Thyroid gland (tissue), 4 donors: ENCODE measurements at regions not wholly inside any gene's neighbourhood (a gene's known extent, or its start where the extent isn't known, plus 50 kb on each side); places are given as distances from the start of the nearest gene placed in this dataset.

Experiments used
- DNase-seq, 2 donors: peaks; one replicate each; pipeline ENCODE4 v3.0.0-alpha.2; 2019
- H3K27ac ChIP-seq, 3 donors: fragments of 200-600 bp; sonication (generic); 1 replicate in 2 of 3; 2 replicates in 1 of 3; pipeline ENCODE4 v1.5.1; 2016 to 2019; ENCODE audit warnings: mild to moderate bottlenecking in 1 of 3, moderate library complexity in 1 of 3
- H3K27me3 ChIP-seq: fragments of 200-600 bp; sonication (generic); one replicate; pipeline ENCODE4 v1.5.1; 2019
- H3K36me3 ChIP-seq, 2 donors: fragments of 200-600 bp; sonication (generic); one replicate each; pipeline ENCODE4 v1.5.1; 2016 to 2019
- H3K4me1 ChIP-seq, 2 donors: fragments of 200-600 bp; sonication (generic); one replicate each; pipeline ENCODE4 v1.5.1; 2017 to 2019
- H3K4me3 ChIP-seq, 3 donors: fragments of 200-600 bp; sonication (generic); replicated peaks in 1 of 3; 1 replicate in 2 of 3; 2 replicates in 1 of 3; pipeline ENCODE4 v1.5.1; 2016; ENCODE audit warnings: mild to moderate bottlenecking in 1 of 3
- H3K9me3 ChIP-seq: fragments of 200-600 bp; sonication (generic); one replicate; pipeline ENCODE4 v1.5.1; 2017
- POLR2A ChIP-seq, 2 donors: fragments of 450-650 bp; IDR thresholded peaks; one replicate each; pipeline ENCODE4 v1.6.1; 2017; ENCODE audit warnings: antibody characterized with exemption in 2 of 2, mild to moderate bottlenecking in 2 of 2, moderate library complexity in 1 of 2
- WGBS, 2 donors: methylation state at CpG; one replicate each; pipeline ENCODE4 v1.1.5; 2017; 5-methylcytosine and 5-hydroxymethylcytosine counted together
- intact Hi-C: fragments of 100-400 bp; cut with DNase I; formaldehyde crosslinking; loops from one replicate; pipeline ENCODE4 v1.15.1; 2023
- TF ChIP-seq, protein P1 (sequence below), 6 experiments: fragments of 200-600 bp in 3 of 6; fragments of 450-650 bp in 3 of 6; sonication (generic) in 3 of 6; IDR thresholded peaks; one replicate each; pipeline ENCODE4 v1.5.1; 2016 to 2019; ENCODE audit warnings: antibody characterized with exemption in 6 of 6, mild to moderate bottlenecking in 2 of 6, inconsistent platforms in 1 of 6, moderate library complexity in 1 of 6

- Histone ChIP-seq H3K9me3 (no peaks in the 10 kb centered on the region), H3K4me3 (no peak overlapping the region), H3K27me3 (no peaks in the 10 kb centered on the region), H3K27ac (no peak overlapping the region), H3K36me3 (no peaks in the 10 kb centered on the region), H3K4me1 (peaks cover 0 to 19% of the 10 kb centered on the region in 2 donors)
- intact Hi-C loops: no loop called here
- DNase-seq: no peak
- TF ChIP-seq, protein P1, sequence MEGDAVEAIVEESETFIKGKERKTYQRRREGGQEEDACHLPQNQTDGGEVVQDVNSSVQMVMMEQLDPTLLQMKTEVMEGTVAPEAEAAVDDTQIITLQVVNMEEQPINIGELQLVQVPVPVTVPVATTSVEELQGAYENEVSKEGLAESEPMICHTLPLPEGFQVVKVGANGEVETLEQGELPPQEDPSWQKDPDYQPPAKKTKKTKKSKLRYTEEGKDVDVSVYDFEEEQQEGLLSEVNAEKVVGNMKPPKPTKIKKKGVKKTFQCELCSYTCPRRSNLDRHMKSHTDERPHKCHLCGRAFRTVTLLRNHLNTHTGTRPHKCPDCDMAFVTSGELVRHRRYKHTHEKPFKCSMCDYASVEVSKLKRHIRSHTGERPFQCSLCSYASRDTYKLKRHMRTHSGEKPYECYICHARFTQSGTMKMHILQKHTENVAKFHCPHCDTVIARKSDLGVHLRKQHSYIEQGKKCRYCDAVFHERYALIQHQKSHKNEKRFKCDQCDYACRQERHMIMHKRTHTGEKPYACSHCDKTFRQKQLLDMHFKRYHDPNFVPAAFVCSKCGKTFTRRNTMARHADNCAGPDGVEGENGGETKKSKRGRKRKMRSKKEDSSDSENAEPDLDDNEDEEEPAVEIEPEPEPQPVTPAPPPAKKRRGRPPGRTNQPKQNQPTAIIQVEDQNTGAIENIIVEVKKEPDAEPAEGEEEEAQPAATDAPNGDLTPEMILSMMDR (IDR thresholded peaks at IDR 0.05): no peak
- no peak for TF ChIP-seq POLR2A (IDR thresholded peaks at IDR 0.05)
- 88 to 90% methylated on average over 6 of the region's 6 CpGs for WGBS, 2 donors
Observed at GRCh38 chr17:17402558-17402957, 74.2 kb upstream of the MED9 start.

DNA sequence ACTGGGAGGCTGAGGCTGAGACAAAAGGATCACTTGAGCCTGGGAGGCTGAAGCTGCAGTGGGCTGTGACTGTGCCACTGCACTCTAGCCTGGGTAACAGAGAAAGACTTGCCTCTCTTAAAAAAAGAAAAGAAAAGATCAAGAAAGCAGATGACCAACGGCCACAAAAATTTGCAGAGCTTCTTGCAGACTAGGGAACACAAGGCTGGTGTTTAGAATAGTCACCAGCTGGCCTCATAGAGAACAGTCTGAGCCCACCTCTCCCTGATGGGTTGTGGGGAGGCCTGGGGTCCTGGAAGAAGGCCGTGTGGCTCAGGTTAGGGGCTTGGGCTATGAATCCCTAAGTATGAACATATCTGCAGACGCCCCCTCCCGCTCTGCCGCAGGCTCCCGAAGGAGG, 73.7 kb upstream of the MED9 start:
- no peaks in the 10 kb centered on the region for H3K36me3 ChIP-seq
- no peak for DNase-seq
- TF ChIP-seq, protein P1 (IDR thresholded peaks at IDR 0.05): no peak
- TF ChIP-seq POLR2A (IDR thresholded peaks at IDR 0.05): no peak
- H3K9me3 ChIP-seq: no peaks in the 10 kb centered on the region
- WGBS, 2 donors: 69 to 74% methylated on average over 6 of the region's 6 CpGs
- H3K4me3 ChIP-seq: no peak overlapping the region
- H3K27me3 ChIP-seq: no peaks in the 10 kb centered on the region
- H3K27ac ChIP-seq: no peak overlapping the region
- intact Hi-C loops: no loop called here
- H3K4me1 ChIP-seq: peaks cover 0 to 18% of the 10 kb centered on the region in 2 donors

DNA sequence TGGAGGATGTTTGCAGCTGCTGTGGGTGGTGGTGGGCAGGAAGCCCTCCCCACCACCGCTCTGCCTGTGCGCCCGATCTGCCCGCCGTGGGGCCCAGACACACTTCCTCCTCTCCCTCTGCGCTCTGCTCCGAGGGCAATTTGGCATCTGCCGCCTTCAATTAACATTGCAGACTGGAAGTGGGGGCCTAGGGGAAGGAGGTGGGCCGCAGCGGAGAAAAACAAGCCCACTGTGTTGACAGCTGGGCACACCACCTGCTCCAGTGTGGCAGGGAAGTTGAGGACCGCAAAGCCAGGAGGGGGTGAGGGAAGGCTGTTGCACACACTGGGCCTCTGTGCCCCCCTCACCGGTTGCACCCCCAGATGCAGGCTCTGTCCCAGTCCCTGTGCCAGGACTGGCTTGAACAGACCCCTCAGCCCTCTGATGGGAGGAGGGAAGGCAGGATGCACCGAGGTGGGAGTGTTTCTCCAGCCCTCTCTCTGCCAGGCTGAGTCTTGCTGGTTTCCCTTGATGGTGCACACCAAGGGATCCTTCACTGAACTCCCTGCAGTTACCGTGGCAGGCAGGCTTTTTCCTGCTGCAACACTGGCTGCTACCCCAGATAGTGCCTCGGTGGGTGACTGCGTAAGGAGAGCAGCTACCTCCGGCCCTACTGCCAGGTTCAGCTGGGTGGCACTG, 72.8 kb upstream of the MED9 start:
- Histone ChIP-seq H3K9me3 (no peaks in the 10 kb centered on the region), H3K4me1 (peaks cover 0 to 8% of the 10 kb centered on the region in 2 donors), H3K4me3 (no peak overlapping the region), H3K27me3 (no peaks in the 10 kb centered on the region), H3K36me3 (no peaks in the 10 kb centered on the region), H3K27ac (no peak overlapping the region)
- intact Hi-C loops: no loop called here
- no peak for DNase-seq
- TF ChIP-seq, protein P1 (IDR thresholded peaks at IDR 0.05): no peak
- TF ChIP-seq POLR2A (IDR thresholded peaks at IDR 0.05): no peak
- 61 to 65% methylated on average over 12 to 17 of the region's 17 CpGs for WGBS, 2 donors

DNA sequence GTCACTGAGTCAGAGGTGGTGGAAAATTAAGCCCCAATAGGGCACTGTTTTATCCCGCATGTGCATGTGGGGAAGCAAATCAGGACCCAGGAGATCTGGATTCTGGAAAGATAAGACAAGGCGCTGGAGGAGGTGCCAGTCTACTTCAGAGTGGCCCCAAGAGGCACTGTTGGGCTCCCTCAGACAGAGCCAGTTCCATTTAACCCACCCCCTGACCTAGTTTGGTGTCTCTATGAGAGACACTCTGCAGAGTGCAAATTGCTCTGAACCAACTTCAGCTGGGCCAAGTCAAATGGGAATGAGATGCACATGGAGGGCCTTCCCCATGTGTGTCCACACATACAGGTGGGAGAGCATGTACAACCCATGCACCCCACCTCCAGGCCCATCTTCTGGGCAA, 71.1 kb upstream of the MED9 start:
- intact Hi-C loops: no loop called here
- no peak overlapping the region for H3K4me3 ChIP-seq
- TF ChIP-seq POLR2A (IDR thresholded peaks at IDR 0.05): no peak
- TF ChIP-seq, protein P1 (IDR thresholded peaks at IDR 0.05): no peak
- H3K36me3 ChIP-seq: no peaks in the 10 kb centered on the region
- no peaks in the 10 kb centered on the region for H3K4me1 ChIP-seq
- no peaks in the 10 kb centered on the region for H3K27me3 ChIP-seq
- no peak for DNase-seq
- no peaks in the 10 kb centered on the region for H3K9me3 ChIP-seq
- no peak overlapping the region for H3K27ac ChIP-seq
- 89 to 96% methylated on average over 2 of the region's 2 CpGs for WGBS, 2 donors

DNA sequence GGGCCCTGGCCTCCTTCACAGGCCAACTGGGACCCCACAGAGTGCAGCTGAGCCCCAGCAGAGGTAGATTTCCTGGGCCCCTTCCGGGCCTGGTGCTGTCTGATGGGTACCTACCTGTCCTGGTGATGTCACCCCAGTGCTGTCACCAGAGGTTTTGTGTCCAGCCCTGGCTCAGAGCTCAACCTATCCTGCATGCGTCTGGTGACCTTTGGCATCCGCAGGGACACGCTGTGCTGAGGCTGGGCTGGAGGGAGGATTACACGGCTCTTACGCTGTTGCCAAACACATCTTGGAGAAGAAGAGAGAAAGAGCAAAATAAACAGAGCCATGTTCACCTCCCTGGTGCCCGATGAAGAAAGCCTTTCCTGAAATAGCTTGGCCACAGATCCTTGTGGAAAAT, 70.6 kb upstream of the MED9 start:
- WGBS, 2 donors: 77% methylated on average over 7 of the region's 7 CpGs
- H3K36me3 ChIP-seq: no peaks in the 10 kb centered on the region
- no peaks in the 10 kb centered on the region for H3K9me3 ChIP-seq
- no peaks in the 10 kb centered on the region for H3K4me1 ChIP-seq
- TF ChIP-seq, protein P1 (IDR thresholded peaks at IDR 0.05): no peak
- TF ChIP-seq POLR2A (IDR thresholded peaks at IDR 0.05): no peak
- H3K27me3 ChIP-seq: no peaks in the 10 kb centered on the region
- intact Hi-C loops: no loop called here
- no peak for DNase-seq
- no peak overlapping the region for H3K4me3 ChIP-seq
- no peak overlapping the region for H3K27ac ChIP-seq
